Heart left ventricle (tissue), 16 donors: ENCODE measurements at regions not wholly inside any gene's neighbourhood (a gene's known extent, or its start where the extent isn't known, plus 50 kb on each side); places are given as distances from the start of the nearest gene placed in this dataset.

Source experiments
- ATAC-seq, 4 donors: fragments of 200-7000 bp; cut with Tn5 transposase; one replicate each; pipeline ENCODE4 v1.9.1; 2020 to 2022; ENCODE audit warnings: moderate library complexity in 4 of 4, mild to moderate bottlenecking in 3 of 4, moderate number of reproducible peaks in 1 of 4
- DNase-seq, 5 donors: peaks; one replicate each; pipeline ENCODE4 v3.0.0-alpha.2; 2020
- H3K27ac ChIP-seq, 12 donors: fragments of 200-600 bp; sonication (generic) in 4 of 12; one replicate each; pipeline versions ENCODE4 v1.5.0 to v1.8.0; 2016 to 2022; ENCODE audit warnings: mild to moderate bottlenecking in 2 of 12
- H3K27me3 ChIP-seq, 9 donors: fragments of 200-600 bp; sonication (generic) in 2 of 9; one replicate each; pipeline versions ENCODE4 v1.5.1 to v1.8.0; 2016 to 2022; ENCODE audit warnings: mild to moderate bottlenecking in 3 of 9
- H3K36me3 ChIP-seq, 9 donors: fragments of 200-600 bp; sonication (generic) in 2 of 9; one replicate each; pipeline versions ENCODE4 v1.5.0 to v1.8.0; 2018 to 2022; ENCODE audit warnings: mild to moderate bottlenecking in 2 of 9
- H3K4me1 ChIP-seq, 12 donors: fragments of 200-600 bp; sonication (generic) in 4 of 12; one replicate each; pipeline versions ENCODE4 v1.5.0 to v1.8.0; 2016 to 2022; ENCODE audit warnings: mild to moderate bottlenecking in 3 of 12
- H3K4me3 ChIP-seq, 12 donors: fragments of 200-600 bp; sonication (generic) in 4 of 12; one replicate each; pipeline versions ENCODE4 v1.5.0 to v1.8.0; 2017 to 2022; ENCODE audit warnings: mild to moderate bottlenecking in 9 of 12, moderate library complexity in 4 of 12
- H3K9me3 ChIP-seq, 12 donors: fragments of 200-600 bp; sonication (generic) in 4 of 12; one replicate each; pipeline versions ENCODE4 v1.5.0 to v1.8.0; 2016 to 2022; ENCODE audit warnings: mild to moderate bottlenecking in 1 of 12
- CTCF ChIP-seq, 12 donors: fragments of 200-600 bp; sonication (generic) in 4 of 12; IDR thresholded peaks; one replicate each; pipeline versions ENCODE4 v1.5.0 to v1.8.0; 2018 to 2022; ENCODE audit warnings: antibody characterized with exemption in 12 of 12, mild to moderate bottlenecking in 5 of 12
- POLR2A ChIP-seq, 2 donors: fragments of 450-650 bp; IDR thresholded peaks; one replicate each; pipeline ENCODE4 v1.6.1; 2017; ENCODE audit warnings: antibody characterized with exemption in 2 of 2, mild to moderate bottlenecking in 2 of 2, moderate library complexity in 2 of 2
- WGBS, 4 donors: extraction: QIAGEN DNeasy Blood & Tissue Kit in 2 of 4; methylation state at CpG; one replicate each; pipeline versions ENCODE4 v1.1.5 to v1.1.7; 2013 to 2018; 5-methylcytosine and 5-hydroxymethylcytosine counted together
- intact Hi-C, 10 donors: fragments of 100-400 bp; cut with DNase I; formaldehyde crosslinking; loops; one replicate each; pipeline versions ENCODE4 v1.11.1 to v1.14.2; 2022
- donor health status: ischemic (EF 13 %, LVEDD 7.1; RV severe dilation, severe dysfunction).
- donor health status: healthy with polysubstance abuse.
- donor health status: DM: no; HTN: yes; CAD: no.
- donor health status: DM: no; HTN: no; CAD: no.
- donor health status: ischemic (EF 25% LVEDD 6.9; RV normal size, moderate dysfunction).
- donor health status: ischemic (EF 25% LVEDD 5.7; RV mildly dilated, moderate dysfunction).
- donor health status: healthy.
- donor health status: DM: yes; HTN: yes; CAD: no.
- donor health status: ischemic (EF 35%, LVEDD 5.7; RV mildly dilated, moderate dysfunction).
- donor health status: nonischemic (EF 11% LVEDD 7.7; RV severe dilation, severe dysfunction).
- donor health status: DM: yes; HTN: yes; CAD: no.
- donor health status: PGD.
- donor health status: ischemic (EF 29% LVEDD 5.4; RV normal size, mild dysfunction).
- donor health status: nonischemic (EF 23%, LVEDD 6.1; RV moderate dilation, normal function).

GRCh38 chr12:115670869-115671268, 606.6 kb downstream of the MED13L start:
- Histone ChIP-seq H3K36me3 (no peaks in the 10 kb centered on the region), H3K9me3 (no peaks in the 10 kb centered on the region), H3K4me1 (no peaks in the 10 kb centered on the region), H3K4me3 (no peak overlapping the region), H3K27me3 (peaks cover 0 to 4% (median 0%) of the 10 kb centered on the region in 9 donors), H3K27ac (no peak overlapping the region)
- WGBS, 4 donors, result 84 to 91% (median 87%) methylated on average over 5 of the region's 5 CpGs
- no peak for ATAC-seq
- intact Hi-C loops, result no loop called here
- no peak for DNase-seq
- TF ChIP-seq CTCF (IDR thresholded peaks at IDR 0.05) (no peak), POLR2A (IDR thresholded peaks at IDR 0.05) (no peak)

- Histone ChIP-seq H3K4me1 (peaks cover 0 to under 1% (median 0%) of the 10 kb centered on the region in 12 donors), H3K4me3 (no peak overlapping the region), H3K36me3 (no peaks in the 10 kb centered on the region), H3K27me3 (peaks cover 0 to 4% (median 0%) of the 10 kb centered on the region in 9 donors), H3K27ac (no peak overlapping the region), H3K9me3 (no peaks in the 10 kb centered on the region)
- ATAC-seq, result no peak
- WGBS, 4 donors, result 42 to 53% (median 50%) methylated on average over 1 of the region's 1 CpG
- no peak for DNase-seq
- no peak for TF ChIP-seq POLR2A (IDR thresholded peaks at IDR 0.05)
- intact Hi-C loops, result no loop called here
Measured at GRCh38 chr12:115667116-115667515, 610.4 kb downstream of the MED13L start.

GRCh38 chr12:115666168-115666567, 611.3 kb downstream of the MED13L start:
- no peak overlapping the region for H3K4me3 ChIP-seq
- no peaks in the 10 kb centered on the region for H3K36me3 ChIP-seq
- no peak for ATAC-seq
- intact Hi-C loops, result no loop called here
- H3K27ac ChIP-seq, result no peak overlapping the region
- H3K4me1 ChIP-seq, result peaks cover 0 to 10% (median 6%) of the 10 kb centered on the region in 12 donors
- TF ChIP-seq POLR2A (IDR thresholded peaks at IDR 0.05) (no peak), CTCF (IDR thresholded peaks at IDR 0.05) (no peak)
- H3K9me3 ChIP-seq, result no peaks in the 10 kb centered on the region
- peaks cover 0 to 4% (median 0%) of the 10 kb centered on the region in 9 donors for H3K27me3 ChIP-seq
- DNase-seq, result no peak

DNA sequence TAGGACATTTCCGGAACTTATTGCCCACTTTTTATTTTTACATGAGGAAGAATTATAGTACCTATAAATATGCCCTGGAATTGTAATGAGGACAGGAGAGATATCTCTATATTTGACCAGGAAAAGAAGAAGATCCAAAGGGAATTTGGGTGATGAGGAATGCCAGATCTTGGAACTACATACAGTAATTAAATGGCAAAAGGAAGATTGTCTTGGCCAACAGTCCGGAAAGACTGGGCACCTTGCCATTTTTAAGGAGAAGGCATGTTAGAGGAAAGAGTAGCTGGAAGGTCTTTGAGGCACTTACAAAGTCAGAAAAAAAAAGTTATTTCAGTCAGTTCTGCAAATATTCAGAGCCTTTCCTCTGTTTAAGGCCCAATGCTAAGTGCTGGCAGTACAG, 616.4 kb downstream of the MED13L start:
- Histone ChIP-seq H3K36me3 (no peaks in the 10 kb centered on the region), H3K4me3 (no peak overlapping the region), H3K27me3 (no peaks in the 10 kb centered on the region), H3K4me1 (peaks cover 0 to 28% (median 11%) of the 10 kb centered on the region in 12 donors), H3K27ac (peak overlapping the region; percentile 36 to 85 (median 62)), H3K9me3 (no peaks in the 10 kb centered on the region)
- TF ChIP-seq POLR2A (IDR thresholded peaks at IDR 0.05) (no peak), CTCF (IDR thresholded peaks at IDR 0.05) (peak in 4 of 12 donors; percentile 5 to 37 (median 20))
- WGBS, 4 donors, result 31 to 49% (median 37%) methylated on average over 2 of the region's 2 CpGs
- intact Hi-C loops, result loop anchor here in 2 of 10 donors (2.0 to 5.0 kb wide), 2 partner anchors 91 to 92 kb away; no protein-coding TSS in a partner anchor
- DNase-seq, result peak in 1 of 5 donors; percentile 33
- peak in 1 of 4 donors; percentile 15 for ATAC-seq
